ENCODE measurements at regions not wholly inside any gene's neighbourhood (a gene's known extent, or its start where the extent isn't known, plus 50 kb on each side); places are given as distances from the start of the nearest gene placed in this dataset.

DNA sequence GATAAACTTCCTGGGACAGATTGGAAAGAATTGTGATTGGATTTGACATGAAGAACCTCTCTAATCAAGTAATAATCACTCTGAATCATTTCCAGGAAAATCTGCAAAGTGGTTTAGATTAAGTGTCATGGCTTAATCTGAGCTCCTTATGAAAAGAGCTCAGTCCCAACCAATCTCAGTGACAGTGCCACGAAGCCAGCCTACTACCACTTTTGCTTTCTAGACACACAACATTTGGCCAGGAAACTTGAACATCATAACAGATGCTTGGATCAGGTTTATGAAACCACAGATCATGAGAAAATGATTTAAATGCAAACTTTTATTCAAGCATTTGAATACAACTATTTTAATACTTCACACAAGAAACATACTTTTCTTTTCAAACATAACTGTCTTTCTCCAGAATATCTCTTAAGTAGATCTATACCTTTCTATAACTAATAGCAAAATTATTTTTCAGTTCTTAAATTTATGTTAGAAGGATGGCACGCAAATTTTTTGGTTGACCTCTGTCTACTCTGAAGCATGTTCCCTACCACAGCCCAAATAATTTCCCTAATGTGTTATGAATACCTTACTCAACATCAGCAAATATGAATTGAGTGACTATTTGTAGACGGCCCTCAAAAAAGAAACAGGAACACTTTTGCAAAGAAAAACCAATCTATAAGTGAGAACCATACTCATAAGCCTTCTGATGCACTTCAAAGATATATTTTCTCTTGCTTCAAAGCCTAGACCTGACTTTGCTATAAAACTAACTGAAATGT, 495.0 kb upstream of the ZNF385D start:
- no peak overlapping the region for H3K4me3 ChIP-seq (ENCODE audit: low read depth, low read length)
- TF ChIP-seq, protein P1, sequence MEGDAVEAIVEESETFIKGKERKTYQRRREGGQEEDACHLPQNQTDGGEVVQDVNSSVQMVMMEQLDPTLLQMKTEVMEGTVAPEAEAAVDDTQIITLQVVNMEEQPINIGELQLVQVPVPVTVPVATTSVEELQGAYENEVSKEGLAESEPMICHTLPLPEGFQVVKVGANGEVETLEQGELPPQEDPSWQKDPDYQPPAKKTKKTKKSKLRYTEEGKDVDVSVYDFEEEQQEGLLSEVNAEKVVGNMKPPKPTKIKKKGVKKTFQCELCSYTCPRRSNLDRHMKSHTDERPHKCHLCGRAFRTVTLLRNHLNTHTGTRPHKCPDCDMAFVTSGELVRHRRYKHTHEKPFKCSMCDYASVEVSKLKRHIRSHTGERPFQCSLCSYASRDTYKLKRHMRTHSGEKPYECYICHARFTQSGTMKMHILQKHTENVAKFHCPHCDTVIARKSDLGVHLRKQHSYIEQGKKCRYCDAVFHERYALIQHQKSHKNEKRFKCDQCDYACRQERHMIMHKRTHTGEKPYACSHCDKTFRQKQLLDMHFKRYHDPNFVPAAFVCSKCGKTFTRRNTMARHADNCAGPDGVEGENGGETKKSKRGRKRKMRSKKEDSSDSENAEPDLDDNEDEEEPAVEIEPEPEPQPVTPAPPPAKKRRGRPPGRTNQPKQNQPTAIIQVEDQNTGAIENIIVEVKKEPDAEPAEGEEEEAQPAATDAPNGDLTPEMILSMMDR (IDR thresholded peaks at IDR 0.05; ENCODE audit: low read depth, low read length), result no peak

DNA sequence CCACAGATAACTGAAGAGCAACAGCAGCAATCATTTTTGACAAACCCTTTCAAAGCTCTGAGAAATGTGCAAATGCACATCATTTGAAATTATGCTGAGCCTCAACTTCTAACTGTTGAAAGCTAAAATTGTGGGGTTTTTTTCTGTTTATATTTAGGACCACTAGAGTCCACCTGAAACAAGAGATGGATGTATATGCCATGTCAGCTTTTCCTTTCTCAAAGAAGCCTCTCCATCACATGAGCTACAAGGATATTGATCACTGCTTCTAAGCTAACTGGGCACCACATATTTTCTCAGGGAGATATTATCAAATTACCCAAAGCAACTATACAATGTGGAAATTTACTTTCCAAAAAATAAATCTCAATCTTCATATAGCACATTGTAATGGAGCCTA, 498.6 kb upstream of the ZNF385D start:
- H3K4me3 ChIP-seq (ENCODE audit: low read depth, low read length), result no peak overlapping the region
- TF ChIP-seq, protein P1 (IDR thresholded peaks at IDR 0.05; ENCODE audit: low read depth, low read length), result no peak

DNA sequence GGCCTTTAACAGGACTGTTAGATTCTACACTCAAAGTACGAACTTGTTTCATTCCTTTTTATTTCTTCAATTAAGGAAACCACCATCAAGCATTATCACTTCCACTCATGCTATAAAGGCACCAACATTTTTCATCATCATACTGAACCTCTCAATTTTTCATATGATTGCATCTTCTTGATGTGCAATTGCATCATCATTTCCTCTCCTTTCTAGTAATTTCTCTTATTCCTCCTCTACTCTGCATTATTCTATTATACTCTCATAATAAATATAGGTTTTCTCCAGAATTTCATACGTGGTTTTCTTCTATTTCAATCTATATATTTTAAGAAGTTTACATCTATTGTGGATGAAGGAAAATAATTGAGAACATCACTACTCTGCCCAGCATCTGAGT, 506.2 kb upstream of the ZNF385D start:
- H3K4me3 ChIP-seq (ENCODE audit: low read depth, low read length), result no peak overlapping the region
- TF ChIP-seq, protein P1 (IDR thresholded peaks at IDR 0.05; ENCODE audit: low read depth, low read length), result no peak

DNA sequence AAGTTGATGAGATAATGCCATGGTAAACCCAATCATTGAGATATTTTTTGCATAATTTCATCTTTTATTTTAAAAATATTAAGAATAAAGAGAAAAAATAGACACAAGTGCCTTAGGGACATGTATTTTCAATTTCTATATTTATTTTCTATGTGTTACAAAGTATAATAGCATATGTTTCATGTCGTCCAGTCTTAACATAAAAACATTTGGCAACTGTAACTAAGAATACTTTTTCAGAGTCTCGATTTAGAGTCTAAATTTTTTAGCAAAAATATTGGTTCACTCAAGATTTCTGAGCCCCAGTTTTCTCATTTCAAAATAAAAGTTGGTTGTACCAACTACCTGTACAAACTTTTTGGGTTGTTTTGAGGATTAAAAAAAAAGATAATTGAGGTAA, 511.4 kb upstream of the ZNF385D start:
- TF ChIP-seq, protein P1 (IDR thresholded peaks at IDR 0.05; ENCODE audit: low read depth, low read length), result no peak

DNA sequence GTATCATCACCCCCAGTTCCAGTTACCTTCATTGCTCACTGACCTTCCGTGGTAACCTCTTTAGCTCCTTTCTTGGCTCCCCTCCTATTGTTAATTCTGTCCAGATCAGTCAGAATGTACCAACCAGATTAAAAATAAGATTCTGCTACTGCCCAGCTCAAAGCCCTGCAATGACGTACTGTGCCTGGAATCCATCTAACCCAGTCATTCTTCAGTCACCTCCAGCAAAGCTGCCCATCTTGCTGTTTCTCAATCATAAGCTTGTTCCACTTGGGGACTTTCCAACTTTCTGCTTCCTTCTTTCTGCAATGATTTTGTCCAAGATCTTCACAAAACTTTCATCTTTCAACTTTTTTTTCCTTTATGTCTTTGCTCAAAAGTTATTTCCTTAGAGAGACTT, 512.0 kb upstream of the ZNF385D start:
- no peak overlapping the region for H3K4me3 ChIP-seq (ENCODE audit: low read depth, low read length)
- TF ChIP-seq, protein P1 (IDR thresholded peaks at IDR 0.05; ENCODE audit: low read depth, low read length), result no peak

More for the DNA sequence above, 511.4 kb upstream of the ZNF385D start:
- no peak overlapping the region for H3K4me3 ChIP-seq (ENCODE audit: low read depth, low read length)

DNA sequence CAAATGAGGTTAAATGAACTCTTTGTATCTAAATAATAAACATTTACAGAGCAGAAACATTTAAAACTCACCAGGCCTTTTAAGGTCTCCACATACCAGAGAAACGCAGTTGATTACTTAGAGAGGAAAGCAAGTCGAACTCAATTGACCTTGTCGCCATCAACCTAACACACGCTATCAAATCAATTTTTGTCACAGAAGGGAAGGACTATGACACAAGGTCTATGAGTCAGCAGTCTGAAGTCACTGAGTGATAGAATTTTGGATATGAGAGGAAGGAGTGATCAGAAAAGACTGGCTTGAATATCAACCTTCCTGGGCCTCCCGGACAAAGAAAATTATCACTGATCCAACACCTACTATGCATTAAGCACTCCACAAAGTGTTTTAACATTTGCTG, 514.4 kb upstream of the ZNF385D start:
- H3K4me3 ChIP-seq (ENCODE audit: low read depth, low read length), result no peak overlapping the region
- TF ChIP-seq, protein P1 (IDR thresholded peaks at IDR 0.05; ENCODE audit: low read depth, low read length), result no peak

DNA sequence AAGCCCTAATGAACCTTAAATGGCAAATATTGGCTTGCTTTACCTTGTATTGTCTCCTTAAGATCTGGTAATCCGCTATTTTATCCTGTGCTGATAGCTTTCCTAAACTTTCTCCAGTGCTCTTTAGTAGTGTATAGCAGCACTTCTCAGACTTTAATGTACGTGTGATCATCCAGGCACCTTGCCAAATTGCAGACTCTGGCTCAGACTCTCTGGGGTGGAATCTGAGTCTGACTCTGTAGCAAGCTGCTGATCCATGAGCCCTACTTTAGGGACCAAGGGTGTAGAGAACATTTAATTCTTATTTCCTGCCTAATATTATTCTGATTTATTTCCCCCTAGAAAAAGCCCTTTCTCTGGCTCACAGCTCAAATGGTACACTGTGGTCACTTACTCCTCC, 518.8 kb upstream of the ZNF385D start:
- H3K4me3 ChIP-seq (ENCODE audit: low read depth, low read length), result no peak overlapping the region
- TF ChIP-seq, protein P1 (IDR thresholded peaks at IDR 0.05; ENCODE audit: low read depth, low read length), result no peak

Measured in WI38 (cell line).